ENCODE measurements at regions not wholly inside any gene's neighbourhood (a gene's known extent, or its start where the extent isn't known, plus 50 kb on each side); places are given as distances from the start of the nearest gene placed in this dataset.
"Not testable (repeated sequence)": the region's sequence is repeated elsewhere in the genome, so short reads cannot be mapped to it uniquely, and the experiment has no call there.

GRCh38 chr5:103901885-103902284 lies 339.3 kb upstream of the NUDT12 start:
- no peak for DNase-seq

DNA sequence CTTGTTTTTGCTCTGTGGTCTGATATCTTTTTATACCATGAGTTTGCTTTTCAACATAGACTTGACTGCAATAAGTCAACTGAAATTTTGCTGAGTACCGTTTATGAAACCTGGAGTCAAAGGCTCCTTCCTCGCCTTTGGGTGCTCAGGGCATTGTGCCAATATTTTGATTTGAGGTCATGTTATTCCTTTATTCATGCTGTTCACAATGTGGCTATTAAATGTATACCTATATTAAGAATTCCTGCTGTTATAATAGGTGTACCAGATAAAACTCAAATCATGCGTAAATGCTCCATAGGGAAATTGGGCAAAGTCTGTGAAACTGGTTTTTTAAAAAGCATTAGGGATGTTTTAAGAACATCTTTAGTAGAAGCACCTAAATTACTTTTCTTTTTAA lies 334.0 kb upstream of the NUDT12 start:
- no peak for DNase-seq

DNA sequence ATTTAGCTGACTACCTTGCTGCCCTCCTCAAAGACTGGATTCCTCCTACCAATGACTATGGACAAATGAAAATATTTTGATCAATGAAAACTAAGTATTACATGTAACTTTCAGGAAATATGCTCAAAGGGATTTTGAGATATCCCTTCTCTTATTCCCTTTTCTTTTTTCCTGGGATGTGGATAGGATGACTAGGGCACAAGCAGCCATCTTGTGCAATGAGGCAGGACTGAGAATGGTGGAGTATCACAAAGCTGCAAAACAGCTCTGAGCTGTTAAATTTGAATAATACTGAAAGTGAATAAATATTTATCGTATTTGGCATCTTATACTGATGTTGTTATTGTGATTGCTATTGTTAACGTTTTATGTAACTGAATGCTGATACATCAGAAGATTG lies 333.1 kb upstream of the NUDT12 start:
- DNase-seq, result no peak

GRCh38 chr5:103894882-103895281 lies 332.3 kb upstream of the NUDT12 start:
- DNase-seq, result no peak

DNA sequence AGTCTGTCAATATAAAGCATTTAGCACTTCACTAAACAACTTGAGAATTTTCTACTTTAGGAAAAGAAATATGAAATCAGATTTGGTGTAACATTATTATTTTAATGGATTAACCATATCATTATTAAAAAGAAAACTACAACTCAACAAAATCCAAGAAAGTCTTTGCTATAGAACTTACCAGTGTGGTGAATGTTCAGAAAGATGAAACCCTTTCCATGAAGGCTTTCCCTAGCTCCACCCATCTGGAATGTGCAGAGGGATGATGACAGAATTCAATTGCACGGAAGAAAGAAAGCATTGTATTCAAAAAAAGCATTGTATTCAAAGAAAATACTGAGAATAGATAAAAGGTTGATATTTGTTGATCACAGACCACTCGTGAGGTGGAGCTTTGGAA lies 328.6 kb upstream of the NUDT12 start:
- no peak for DNase-seq

DNA sequence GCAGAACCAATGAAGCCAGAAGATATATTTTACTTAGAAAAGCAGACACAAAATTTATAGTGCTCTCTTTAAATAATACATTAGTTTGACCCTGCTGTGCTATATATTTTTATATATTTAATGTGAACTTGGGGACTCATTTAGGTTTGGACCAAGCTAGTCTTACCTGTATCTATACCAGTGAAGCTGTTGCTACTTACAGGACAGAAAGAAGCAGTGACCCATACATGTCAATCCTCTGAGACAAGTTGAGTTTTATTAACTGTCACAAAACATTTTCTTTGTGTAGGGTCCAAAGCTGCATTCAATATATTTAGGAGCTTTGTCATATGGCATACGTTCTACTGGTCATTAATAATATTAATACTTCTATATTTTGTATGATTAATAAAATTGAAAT lies 327.7 kb upstream of the NUDT12 start:
- no peak for DNase-seq

GRCh38 chr5:103889500-103890209 lies 327.1 kb upstream of the NUDT12 start:
- DNase-seq, result no peak

- DNase-seq, result no peak
These were observed 324.2 kb upstream of the NUDT12 start for GRCh38 chr5:103886826-103887225.

DNA sequence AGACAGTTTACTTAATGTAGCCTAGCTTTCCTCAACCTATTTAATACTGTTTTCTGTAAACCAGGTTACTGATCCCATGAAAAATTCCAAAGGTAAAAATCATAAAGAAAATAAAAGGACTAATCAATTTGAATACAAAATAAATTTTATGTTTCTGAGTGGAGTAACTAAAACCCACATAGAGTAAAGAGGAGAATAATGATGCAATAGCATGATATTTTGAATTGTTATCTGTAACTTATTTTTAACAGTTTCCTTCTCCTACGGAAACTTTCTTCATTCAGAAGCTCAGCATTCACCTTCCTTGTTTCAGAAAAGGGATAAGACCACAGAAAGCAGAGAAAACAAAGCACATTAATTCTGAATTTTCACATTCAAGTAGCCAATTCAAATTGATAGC lies 320.6 kb upstream of the NUDT12 start:
- no peak for DNase-seq

GRCh38 chr5:103881560-103881959 lies 319.0 kb upstream of the NUDT12 start:
- no peak for DNase-seq

DNA sequence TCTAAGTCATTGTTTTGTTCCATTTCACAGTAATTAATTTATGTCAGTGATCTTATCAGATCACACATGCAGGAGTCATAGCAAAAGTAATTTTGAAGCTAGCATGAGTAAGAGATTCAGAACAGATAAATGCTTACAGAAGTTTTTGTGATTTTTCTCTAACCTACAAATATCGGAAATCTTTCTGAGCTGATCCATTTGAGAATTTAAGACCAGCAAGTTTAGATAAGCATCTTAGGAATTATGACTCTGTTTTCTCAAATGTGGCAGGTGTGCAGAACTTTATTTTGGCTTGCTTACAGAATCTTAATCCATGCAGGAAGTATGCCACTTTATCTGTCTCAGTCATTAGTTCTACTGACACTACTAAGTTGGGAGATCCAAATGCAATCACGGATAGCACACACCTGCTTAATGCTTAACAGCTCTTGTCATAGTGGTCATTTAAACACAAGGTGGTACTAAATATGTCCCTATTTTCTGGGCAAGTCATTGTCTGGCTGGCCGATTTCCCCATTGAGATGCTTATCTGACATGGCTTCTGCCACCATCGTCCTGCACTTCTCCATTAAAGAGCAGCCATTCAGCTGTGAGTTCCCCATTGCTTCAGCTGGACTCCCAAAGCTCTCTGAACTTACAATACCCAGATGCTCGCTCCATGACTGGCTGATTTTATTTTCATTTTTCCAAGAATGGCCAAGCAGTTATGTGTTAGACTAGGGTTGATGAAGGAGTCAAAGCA lies 305.4 kb upstream of the NUDT12 start:
- peak; percentile 18 for DNase-seq

DNA sequence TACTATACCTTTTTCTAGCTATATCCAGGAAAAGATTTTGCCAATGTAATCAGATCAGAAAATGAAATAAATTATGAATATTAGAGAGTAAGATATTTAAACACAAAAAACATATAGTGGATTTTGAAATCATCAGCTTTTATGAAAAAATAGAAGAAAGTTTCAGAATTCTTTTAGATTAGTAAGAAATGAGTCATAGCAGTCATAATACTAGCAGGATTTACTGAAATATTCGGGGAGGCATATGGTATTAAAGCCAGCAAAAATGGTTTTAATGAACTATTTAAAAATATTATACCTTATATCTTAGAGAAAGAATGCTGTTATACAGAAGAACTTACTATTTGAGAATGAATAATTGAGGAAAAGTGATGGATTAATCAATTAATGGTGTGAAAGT lies 303.6 kb upstream of the NUDT12 start:
- DNase-seq, result no peak

GRCh38 chr5:103862398-103862797 lies 299.8 kb upstream of the NUDT12 start:
- no peak for DNase-seq

- no peak for DNase-seq
These were observed 297.7 kb upstream of the NUDT12 start for GRCh38 chr5:103860327-103860726.

DNA sequence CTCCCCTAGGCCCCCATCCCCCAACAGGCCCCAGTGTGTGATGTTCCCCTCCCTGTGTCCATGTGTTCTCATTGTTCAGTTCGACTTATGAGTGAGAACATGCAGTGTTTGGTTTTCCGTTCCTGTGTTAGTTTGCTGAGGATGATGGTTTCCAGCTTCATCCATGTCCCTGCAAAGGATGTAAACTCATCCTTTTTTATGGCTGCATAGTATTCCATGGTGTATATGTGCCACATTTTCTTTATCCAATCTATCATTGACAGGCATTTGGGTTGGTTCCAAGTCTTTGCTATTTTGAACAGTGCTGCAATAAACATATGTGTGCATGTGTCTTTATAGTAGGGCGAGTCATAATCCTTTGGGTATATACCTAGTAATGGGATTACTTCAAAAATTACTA lies 295.8 kb upstream of the NUDT12 start:
- DNase-seq, result not testable (repeated sequence)

DNA sequence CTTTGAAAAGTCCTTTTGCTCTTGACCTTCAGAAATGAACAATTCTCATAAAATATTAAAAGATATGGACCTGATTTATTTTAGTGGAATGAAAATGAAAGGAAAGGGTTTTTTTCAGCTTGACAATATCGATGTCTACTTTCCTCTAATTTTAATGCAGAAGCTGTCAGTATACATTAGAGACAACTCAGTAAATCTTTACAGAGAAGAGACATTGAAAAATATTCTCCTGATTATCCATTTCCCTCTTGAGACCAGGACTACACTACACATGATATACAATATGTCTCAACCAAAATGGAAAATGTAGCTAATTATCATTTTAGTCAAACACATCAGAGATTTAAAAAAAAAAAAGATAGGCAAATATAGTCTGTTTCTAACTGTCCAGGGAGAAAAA lies 288.5 kb upstream of the NUDT12 start:
- DNase-seq, result no peak

- no peak for DNase-seq
These were observed 287.3 kb upstream of the NUDT12 start for GRCh38 chr5:103849934-103850333.

DNA sequence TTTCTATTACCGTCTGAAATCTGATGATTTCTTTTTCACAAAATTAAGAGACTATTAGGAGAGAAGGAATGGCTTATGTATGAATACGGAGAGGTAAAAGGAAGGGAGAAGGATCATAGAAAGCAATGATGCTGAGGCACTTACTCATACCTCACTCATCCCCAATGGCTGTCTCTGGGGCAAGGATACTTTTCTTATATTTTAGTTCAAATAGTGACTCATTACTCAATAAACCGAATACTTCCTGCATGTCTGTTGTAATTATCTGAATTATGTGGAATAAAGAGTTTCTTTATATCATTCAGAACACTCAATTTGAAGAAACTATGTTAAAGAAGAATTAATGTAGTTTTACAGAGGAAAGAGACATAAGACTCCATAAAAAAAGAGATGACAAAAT lies 284.5 kb upstream of the NUDT12 start:
- DNase-seq, result no peak

GRCh38 chr5:103842936-103843335 lies 280.3 kb upstream of the NUDT12 start:
- no peak for DNase-seq

GRCh38 chr5:103840600-103840999 lies 278.0 kb upstream of the NUDT12 start:
- no peak for DNase-seq

DNA sequence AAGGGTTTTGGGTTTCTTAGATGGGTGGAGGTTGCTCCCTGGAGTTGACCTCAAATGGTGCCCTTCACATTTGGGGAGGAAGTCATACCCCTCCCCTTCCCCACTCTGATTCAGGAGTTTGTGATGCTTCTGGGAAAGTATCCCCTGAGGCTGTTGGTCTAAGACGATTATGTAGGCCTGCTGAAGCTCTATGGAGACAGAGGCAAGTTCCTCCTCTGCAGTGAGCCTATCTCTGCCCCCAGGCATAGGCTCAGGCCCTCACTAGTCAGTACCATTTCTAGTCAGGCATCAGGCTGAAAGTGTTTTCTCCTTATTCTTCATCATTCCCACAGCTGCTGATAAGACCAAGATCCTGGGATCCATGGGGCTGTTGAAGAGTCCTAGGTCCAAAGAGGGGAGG lies 271.6 kb upstream of the NUDT12 start:
- no peak for DNase-seq

GRCh38 chr5:103829585-103829984 lies 267.0 kb upstream of the NUDT12 start:
- DNase-seq, result peak; percentile 3

- DNase-seq, result no peak
These were observed 265.4 kb upstream of the NUDT12 start for GRCh38 chr5:103827976-103828375.

DNA sequence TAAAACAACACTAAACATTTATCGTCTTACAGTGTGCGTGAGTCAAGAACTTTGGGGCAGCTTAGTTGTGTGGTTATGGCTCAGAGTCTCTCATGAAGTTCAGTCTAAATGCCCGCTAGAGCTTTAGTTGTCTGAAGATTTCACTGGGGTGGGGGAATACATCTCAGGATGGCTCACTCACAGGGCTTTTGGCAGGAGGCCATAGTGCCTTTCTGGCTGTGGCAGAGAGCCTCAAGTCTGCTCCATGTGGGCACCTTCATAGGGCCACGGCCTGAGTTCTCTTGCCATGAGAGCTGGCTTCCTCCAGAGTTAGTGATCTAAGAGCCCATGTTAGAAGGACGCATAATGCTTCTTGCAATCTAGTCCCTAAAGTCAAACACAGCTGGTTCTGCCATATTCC lies 258.8 kb upstream of the NUDT12 start:
- no peak for DNase-seq

Data from hematopoietic multipotent progenitor cell treated with erythropoietin and hydrocortisone succinate and interleukin-3 and kit ligand, for 4 days (in vitro differentiated cells).